ENCODE measurements at regions not wholly inside any gene's neighbourhood (a gene's known extent, or its start where the extent isn't known, plus 50 kb on each side); places are given as distances from the start of the nearest gene placed in this dataset.

DNA sequence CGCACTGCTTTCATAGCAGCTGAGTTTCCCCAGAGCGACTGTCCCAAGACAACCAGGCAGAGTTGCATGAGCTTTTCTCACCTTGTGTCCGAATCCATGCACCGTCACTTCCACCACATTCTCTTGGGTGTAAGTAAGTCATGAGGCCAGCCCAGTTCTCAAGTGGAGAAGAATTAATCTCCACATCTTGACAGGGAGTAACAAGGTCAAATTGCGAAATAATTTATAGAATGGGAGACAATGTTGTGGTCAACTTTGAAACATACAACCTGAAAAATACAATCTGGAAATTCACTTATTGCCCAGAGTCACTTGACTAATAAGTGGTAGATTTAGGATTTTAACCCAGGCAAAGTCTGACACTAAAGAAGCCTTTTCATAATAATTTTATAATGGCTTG lies 123.7 kb downstream of the UFM1 start:
- Histone ChIP-seq H3K9me1 (ENCODE audit: control insufficient read depth, extremely low read depth, insufficient read depth, low read length) (no peaks in the 10 kb centered on the region), H3K79me2 (ENCODE audit: control insufficient read depth, insufficient read depth, low read length) (no peaks in the 10 kb centered on the region), H3K4me1 (ENCODE audit: control insufficient read depth, extremely low read depth, insufficient read depth, low read length) (no peaks in the 10 kb centered on the region), H2AFZ (ENCODE audit: control insufficient read depth, low read length) (no peak overlapping the region), H4K20me1 (ENCODE audit: control insufficient read depth, extremely low read depth, insufficient read depth, low read length) (no peaks in the 10 kb centered on the region), H3K4me3 (ENCODE audit: control insufficient read depth in 2 of 3, extremely low read depth in 1 of 3, insufficient read depth in 2 of 3, low read depth in 1 of 3, low read length in 3 of 3) (no peak overlapping the region), H3K9ac (ENCODE audit: control insufficient read depth, extremely low read depth, insufficient read depth, low read length) (no peak overlapping the region), H3K9me3 (ENCODE audit: control insufficient read depth, low read depth, low read length) (no peaks in the 10 kb centered on the region), H3K27me3 (ENCODE audit: control insufficient read depth, extremely low read depth, insufficient read depth, low read length) (no peaks in the 10 kb centered on the region), H3K27ac (ENCODE audit: control insufficient read depth, insufficient read depth, low read length) (no peak overlapping the region), H3K4me2 (ENCODE audit: control insufficient read depth, extremely low read depth, insufficient read depth, low read depth, low read length) (no peak overlapping the region), H3K36me3 (ENCODE audit: control insufficient read depth in 2 of 2, extremely low read depth in 1 of 2, insufficient read depth in 2 of 2, low read length in 2 of 2) (no peaks in the 10 kb centered on the region)
- no peak for TF ChIP-seq EZH2 (IDR thresholded peaks at IDR 0.05; ENCODE audit: low read length)
- TF ChIP-seq, protein P1, sequence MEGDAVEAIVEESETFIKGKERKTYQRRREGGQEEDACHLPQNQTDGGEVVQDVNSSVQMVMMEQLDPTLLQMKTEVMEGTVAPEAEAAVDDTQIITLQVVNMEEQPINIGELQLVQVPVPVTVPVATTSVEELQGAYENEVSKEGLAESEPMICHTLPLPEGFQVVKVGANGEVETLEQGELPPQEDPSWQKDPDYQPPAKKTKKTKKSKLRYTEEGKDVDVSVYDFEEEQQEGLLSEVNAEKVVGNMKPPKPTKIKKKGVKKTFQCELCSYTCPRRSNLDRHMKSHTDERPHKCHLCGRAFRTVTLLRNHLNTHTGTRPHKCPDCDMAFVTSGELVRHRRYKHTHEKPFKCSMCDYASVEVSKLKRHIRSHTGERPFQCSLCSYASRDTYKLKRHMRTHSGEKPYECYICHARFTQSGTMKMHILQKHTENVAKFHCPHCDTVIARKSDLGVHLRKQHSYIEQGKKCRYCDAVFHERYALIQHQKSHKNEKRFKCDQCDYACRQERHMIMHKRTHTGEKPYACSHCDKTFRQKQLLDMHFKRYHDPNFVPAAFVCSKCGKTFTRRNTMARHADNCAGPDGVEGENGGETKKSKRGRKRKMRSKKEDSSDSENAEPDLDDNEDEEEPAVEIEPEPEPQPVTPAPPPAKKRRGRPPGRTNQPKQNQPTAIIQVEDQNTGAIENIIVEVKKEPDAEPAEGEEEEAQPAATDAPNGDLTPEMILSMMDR (optimal IDR thresholded peaks at IDR 0.05 in 1 of 3, IDR thresholded peaks at IDR 0.05 in 1 of 3, conservative IDR thresholded peaks at IDR 0.05 in 1 of 3; ENCODE audit: extremely low read depth in 1 of 3, insufficient read depth in 2 of 3, low read length in 3 of 3): no peak
- DNase-seq (ENCODE audit: low read depth, low spot score) (no peak), FAIRE-seq (no peak)
- dilution Hi-C loops (cut with MboI; ENCODE audit: extremely low pct_ligation_motif_present, low sequenced_read_pairs): no loop called here

DNA sequence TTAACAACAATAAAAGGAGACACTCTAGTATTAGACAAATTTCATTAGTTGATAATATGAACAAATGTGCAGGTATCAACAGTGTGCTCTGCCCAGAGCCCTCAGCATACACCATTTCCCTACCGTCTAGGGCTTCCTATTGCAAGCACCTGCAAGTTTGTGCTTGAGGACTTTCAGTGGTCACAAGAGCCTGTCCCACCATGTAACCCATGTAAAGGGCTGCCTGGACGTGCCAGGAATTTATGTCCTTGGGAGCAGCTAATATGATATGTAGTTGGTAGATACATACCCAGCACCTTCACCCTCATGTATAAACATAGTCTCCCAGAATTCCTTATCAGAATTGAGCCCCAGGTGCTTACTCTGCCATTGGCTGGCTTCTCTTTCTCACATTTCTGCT lies 128.0 kb downstream of the UFM1 start:
- TF ChIP-seq EZH2 (IDR thresholded peaks at IDR 0.05; ENCODE audit: low read length): no peak
- TF ChIP-seq, protein P1 (optimal IDR thresholded peaks at IDR 0.05 in 1 of 3, IDR thresholded peaks at IDR 0.05 in 1 of 3, conservative IDR thresholded peaks at IDR 0.05 in 1 of 3; ENCODE audit: extremely low read depth in 1 of 3, insufficient read depth in 2 of 3, low read length in 3 of 3): no peak
- Histone ChIP-seq H3K9me3 (ENCODE audit: control insufficient read depth, low read depth, low read length) (no peaks in the 10 kb centered on the region), H3K36me3 (ENCODE audit: control insufficient read depth in 2 of 2, extremely low read depth in 1 of 2, insufficient read depth in 2 of 2, low read length in 2 of 2) (no peaks in the 10 kb centered on the region), H3K27ac (ENCODE audit: control insufficient read depth, insufficient read depth, low read length) (no peak overlapping the region), H3K4me1 (ENCODE audit: control insufficient read depth, extremely low read depth, insufficient read depth, low read length) (no peaks in the 10 kb centered on the region), H4K20me1 (ENCODE audit: control insufficient read depth, extremely low read depth, insufficient read depth, low read length) (no peaks in the 10 kb centered on the region), H3K9me1 (ENCODE audit: control insufficient read depth, extremely low read depth, insufficient read depth, low read length) (no peaks in the 10 kb centered on the region), H3K4me2 (ENCODE audit: control insufficient read depth, extremely low read depth, insufficient read depth, low read depth, low read length) (no peak overlapping the region), H3K4me3 (ENCODE audit: control insufficient read depth in 2 of 3, extremely low read depth in 1 of 3, insufficient read depth in 2 of 3, low read depth in 1 of 3, low read length in 3 of 3) (no peak overlapping the region), H3K79me2 (ENCODE audit: control insufficient read depth, insufficient read depth, low read length) (no peaks in the 10 kb centered on the region), H3K9ac (ENCODE audit: control insufficient read depth, extremely low read depth, insufficient read depth, low read length) (no peak overlapping the region), H2AFZ (ENCODE audit: control insufficient read depth, low read length) (no peak overlapping the region), H3K27me3 (ENCODE audit: control insufficient read depth, extremely low read depth, insufficient read depth, low read length) (no peaks in the 10 kb centered on the region)
- no peak for FAIRE-seq
- dilution Hi-C loops (cut with MboI; ENCODE audit: extremely low pct_ligation_motif_present, low sequenced_read_pairs): no loop called here
- DNase-seq (ENCODE audit: low read depth, low spot score): no peak
